Neural cell (in vitro differentiated cells): ENCODE measurements at regions not wholly inside any gene's neighbourhood (a gene's known extent, or its start where the extent isn't known, plus 50 kb on each side); places are given as distances from the start of the nearest gene placed in this dataset.

Source experiments
- CTCF ChIP-seq: fragments of 450-650 bp; IDR thresholded peaks from 2 replicates; pipeline ENCODE4 v1.5.1; 2014; ENCODE audit warnings: antibody characterized with exemption, mild to moderate bottlenecking, moderate library complexity; ENCODE audit not compliant: poor library complexity, severe bottlenecking
- EZH2 ChIP-seq: fragments of 200-600, 300-800 bp; shearing (Covaris generic), sonication (generic); IDR thresholded peaks from 2 replicates; pipeline ENCODE4 v1.6.1; 2014; ENCODE audit warnings: antibody characterized with exemption, low read length, borderline replicate concordance, mild to moderate bottlenecking; ENCODE audit not compliant: insufficient read depth, poor library complexity, severe bottlenecking
- MXI1 ChIP-seq: fragments of 450-650 bp; conservative IDR thresholded peaks from 2 replicates; pipeline ENCODE4 v1.6.1; 2014; ENCODE audit warnings: antibody characterized with exemption, mild to moderate bottlenecking; ENCODE audit not compliant: poor library complexity, severe bottlenecking
- POLR2AphosphoS5 ChIP-seq: IDR thresholded peaks from 2 replicates; pipeline ENCODE4 v1.6.1; 2012
- TAF1 ChIP-seq: IDR thresholded peaks from 2 replicates; pipeline ENCODE4 v1.6.1; 2012; ENCODE audit warnings: low read depth

- TF ChIP-seq POLR2AphosphoS5 (no peak), TAF1 (no peak), EZH2 (no peak), CTCF (no peak), MXI1 (no peak)
These were observed 124.6 kb upstream of the TOX3 start for GRCh38 chr16:52671590-52671989.
